WTC11 (cell line): ENCODE measurements at regions not wholly inside any gene's neighbourhood (a gene's known extent, or its start where the extent isn't known, plus 50 kb on each side); places are given as distances from the start of the nearest gene placed in this dataset.

Source experiments
- ATAC-seq: fragments of 200-7000 bp; cut with Tn5 transposase; 2 replicates; pipeline ENCODE4 v1.10.0; 2021; ENCODE audit warnings: mild to moderate bottlenecking, moderate library complexity
- CTCF ChIA-PET: fragments of 300-600 bp; sonication (Branson Sonifier 250); formaldehyde crosslinking; loops from one replicate; lab custom pipeline; 2021; ENCODE audit warnings: antibody characterized with exemption; lab: Charles Lee
- POLR2A ChIA-PET: fragments of 350-600 bp; sonication (Branson Sonifier 250); formaldehyde crosslinking; loops from one replicate; lab custom pipeline; 2021; ENCODE audit warnings: antibody characterized with exemption; lab: Charles Lee
- DNase-seq: peaks from one replicate; pipeline ENCODE4 v3.0.0; 2021; ENCODE audit warnings: low spot score
- H3K27ac Mint-ChIP-seq: 2 replicates; pipeline ENCODE4 v1.8.0; 2021; ENCODE audit warnings: mixed read lengths
- H3K27me3 Mint-ChIP-seq: 2 replicates; pipeline ENCODE4 v1.8.0; 2021; ENCODE audit warnings: low read depth, mild to moderate bottlenecking, moderate library complexity, mixed read lengths
- H3K36me3 Mint-ChIP-seq: 2 replicates; pipeline ENCODE4 v1.8.0; 2021; ENCODE audit warnings: mixed read lengths
- H3K4me1 Mint-ChIP-seq: 2 replicates; pipeline ENCODE4 v1.8.0; 2022; ENCODE audit warnings: mixed read lengths
- H3K4me3 Mint-ChIP-seq: 2 replicates; pipeline ENCODE4 v1.8.0; 2021; ENCODE audit warnings: mild to moderate bottlenecking, moderate library complexity, mixed read lengths
- H3K9me3 Mint-ChIP-seq: 2 replicates; pipeline ENCODE4 v1.8.0; 2021; ENCODE audit warnings: mixed read lengths
- ATF2 ChIP-seq: sonication (generic); formaldehyde crosslinking; IDR thresholded peaks from 2 replicates; pipeline ENCODE4 v1.8.1; 2022; ENCODE audit warnings: low read depth, missing genetic modification reagents, borderline replicate concordance
- CDX4 ChIP-seq: fragments of 250-450 bp; sonication (Bioruptor Pico); IDR thresholded peaks from 2 replicates; pipeline ENCODE4 v1.9.0; 2021; ENCODE audit warnings: moderate library complexity, mild to moderate bottlenecking, inconsistent platforms, borderline replicate concordance
- CREB1 ChIP-seq: sonication (generic); formaldehyde crosslinking; IDR thresholded peaks from 2 replicates; pipeline ENCODE4 v1.8.0; 2023; ENCODE audit warnings: mild to moderate bottlenecking, missing genetic modification reagents
- ERG ChIP-seq: fragments of 250-450 bp; sonication (Bioruptor Pico); IDR thresholded peaks from 2 replicates; pipeline ENCODE4 v1.8.0; 2021; ENCODE audit warnings: mild to moderate bottlenecking
- FOXK1 ChIP-seq: sonication (generic); formaldehyde crosslinking; IDR thresholded peaks from 2 replicates; pipeline ENCODE4 v1.8.0; 2022; ENCODE audit warnings: mild to moderate bottlenecking, moderate library complexity, missing genetic modification reagents
- GABPB1 ChIP-seq: sonication (generic); formaldehyde crosslinking; IDR thresholded peaks from 2 replicates; pipeline ENCODE4 v1.8.1; 2023; ENCODE audit warnings: mild to moderate bottlenecking, missing genetic modification reagents
- KAT7 ChIP-seq: sonication (generic); formaldehyde crosslinking; IDR thresholded peaks from 2 replicates; pipeline ENCODE4 v1.8.1; 2023; ENCODE audit warnings: missing genetic modification reagents, mild to moderate bottlenecking, borderline replicate concordance
- MAX ChIP-seq: sonication (generic); formaldehyde crosslinking; IDR thresholded peaks from 2 replicates; pipeline ENCODE4 v1.8.0; 2022; ENCODE audit warnings: mild to moderate bottlenecking, missing genetic modification reagents
- NR1H2 ChIP-seq: sonication (generic); formaldehyde crosslinking; IDR thresholded peaks from 2 replicates; pipeline ENCODE4 v1.9.0; 2021; ENCODE audit warnings: mild to moderate bottlenecking, moderate library complexity, missing genetic modification reagents
- RELA ChIP-seq: sonication (generic); formaldehyde crosslinking; IDR thresholded peaks from 2 replicates; pipeline ENCODE4 v1.8.1; 2022; ENCODE audit warnings: missing genetic modification reagents, mild to moderate bottlenecking, borderline replicate concordance
- SMAD4 ChIP-seq: sonication (generic); formaldehyde crosslinking; IDR thresholded peaks from 2 replicates; pipeline ENCODE4 v1.8.0; 2022; ENCODE audit warnings: mild to moderate bottlenecking, missing genetic modification reagents
- SOX15 ChIP-seq: fragments of 250-450 bp; sonication (Bioruptor Pico); IDR thresholded peaks from 2 replicates; pipeline ENCODE4 v1.9.0; 2021; ENCODE audit warnings: mild to moderate bottlenecking
- SP1 ChIP-seq: sonication (generic); formaldehyde crosslinking; conservative IDR thresholded peaks from 2 replicates; pipeline ENCODE4 v1.8.1; 2022; ENCODE audit warnings: missing genetic modification reagents
- TCF7 ChIP-seq: sonication (generic); formaldehyde crosslinking; IDR thresholded peaks from 2 replicates; pipeline ENCODE4 v1.8.0; 2022; ENCODE audit warnings: mild to moderate bottlenecking, low read depth, missing genetic modification reagents, moderate library complexity
- ZNF121 ChIP-seq: sonication (generic); formaldehyde crosslinking; IDR thresholded peaks from 2 replicates; pipeline ENCODE4 v1.8.0; 2023; ENCODE audit warnings: missing genetic modification reagents
- ZNF138 ChIP-seq: sonication (generic); formaldehyde crosslinking; conservative IDR thresholded peaks from 2 replicates; pipeline ENCODE4 v1.8.1; 2022; ENCODE audit warnings: mild to moderate bottlenecking, moderate library complexity, missing genetic modification reagents
- ZNF281 ChIP-seq: sonication (generic); formaldehyde crosslinking; IDR thresholded peaks from 2 replicates; pipeline ENCODE4 v1.8.0; 2023; ENCODE audit warnings: mild to moderate bottlenecking, missing genetic modification reagents
- ZNF396 ChIP-seq: fragments of 250-450 bp; sonication (Bioruptor Pico); IDR thresholded peaks from 2 replicates; pipeline ENCODE4 v1.8.0; 2021; ENCODE audit warnings: mild to moderate bottlenecking, moderate library complexity, borderline replicate concordance
- ZNF416 ChIP-seq: fragments of 250-450 bp; sonication (Bioruptor Pico); IDR thresholded peaks from 2 replicates; pipeline ENCODE4 v1.9.0; 2021; ENCODE audit warnings: mild to moderate bottlenecking, inconsistent platforms
- ZNF423 ChIP-seq: fragments of 250-450 bp; sonication (Bioruptor Pico); IDR thresholded peaks from 2 replicates; pipeline ENCODE4 v2.1.2; 2022; ENCODE audit warnings: mild to moderate bottlenecking, moderate library complexity
- ZSCAN18 ChIP-seq: fragments of 250-450 bp; sonication (Bioruptor Pico); IDR thresholded peaks from 2 replicates; pipeline ENCODE4 v2.1.2; 2022; ENCODE audit warnings: mild to moderate bottlenecking, moderate library complexity

GRCh38 chr5:174431504-174431903 lies 292.9 kb upstream of the MSX2 start:
- ChIA-PET POLR2A (no interaction called here), CTCF (interaction anchor here (1.4 to 1.5 kb wide), 2 partner anchors 12 to 13 kb away, joined by 3 to 4 read pairs; no protein-coding TSS in a partner anchor)
- DNase-seq: no peak
- no peak overlapping the region for H3K27ac Mint-ChIP-seq
- TF ChIP-seq ZNF121 (CRISPR knock-in tag): no peak
- TF ChIP-seq ATF2 (CRISPR knock-in tag): no peak
- TF ChIP-seq ZNF416 (CRISPR knock-in tag): no peak
- TF ChIP-seq ZNF396 (CRISPR knock-in tag): no peak
- TF ChIP-seq ERG: no peak
- no peak for TF ChIP-seq GABPB1 (CRISPR knock-in tag)
- TF ChIP-seq ZSCAN18 (CRISPR knock-in tag): no peak
- no peak for TF ChIP-seq SP1 (CRISPR knock-in tag)
- no peak for TF ChIP-seq CDX4 (CRISPR knock-in tag)
- no peak for TF ChIP-seq ZNF423 (CRISPR knock-in tag)
- TF ChIP-seq CREB1 (CRISPR knock-in tag): no peak
- TF ChIP-seq SOX15 (CRISPR knock-in tag): no peak
- TF ChIP-seq FOXK1 (CRISPR knock-in tag): no peak
- TF ChIP-seq, all 79 proteins: peak for 0
- H3K9me3 Mint-ChIP-seq: no peaks in the 10 kb centered on the region
- H3K27me3 Mint-ChIP-seq: no peaks in the 10 kb centered on the region
- no peaks in the 10 kb centered on the region for H3K4me1 Mint-ChIP-seq
- H3K4me3 Mint-ChIP-seq: no peak overlapping the region
- no peaks in the 10 kb centered on the region for H3K36me3 Mint-ChIP-seq
- no peak for ATAC-seq

GRCh38 chr5:174433098-174433497 lies 291.3 kb upstream of the MSX2 start:
- no peak overlapping the region for H3K4me3 Mint-ChIP-seq
- TF ChIP-seq TCF7 (CRISPR knock-in tag): no peak
- TF ChIP-seq KAT7 (CRISPR knock-in tag): no peak
- TF ChIP-seq SP1 (CRISPR knock-in tag): no peak
- no peak for TF ChIP-seq FOXK1 (CRISPR knock-in tag)
- no peak for TF ChIP-seq ZSCAN18 (CRISPR knock-in tag)
- no peak for TF ChIP-seq MAX
- TF ChIP-seq RELA: no peak
- TF ChIP-seq ZNF138 (CRISPR knock-in tag): no peak
- TF ChIP-seq SMAD4 (CRISPR knock-in tag): no peak
- TF ChIP-seq ZNF281: no peak
- no peak for TF ChIP-seq SOX15 (CRISPR knock-in tag)
- no peak for TF ChIP-seq ZNF396 (CRISPR knock-in tag)
- no peak for TF ChIP-seq NR1H2 (CRISPR knock-in tag)
- H3K9me3 Mint-ChIP-seq: no peaks in the 10 kb centered on the region
- no peaks in the 10 kb centered on the region for H3K27me3 Mint-ChIP-seq
- no peaks in the 10 kb centered on the region for H3K36me3 Mint-ChIP-seq
- H3K4me1 Mint-ChIP-seq: no peaks in the 10 kb centered on the region
- ATAC-seq (no peak), DNase-seq (no peak)
- CTCF ChIA-PET: no interaction called here
- POLR2A ChIA-PET: no interaction called here
- no peak overlapping the region for H3K27ac Mint-ChIP-seq
